CD14-positive monocyte (primary cell): ENCODE measurements at regions not wholly inside any gene's neighbourhood (a gene's known extent, or its start where the extent isn't known, plus 50 kb on each side); places are given as distances from the start of the nearest gene placed in this dataset.

Source experiments
- DNase-seq, 3 donors: peaks; one replicate each; pipeline ENCODE4 v3.0.0-alpha.2; 2011 to 2022
- H2AFZ ChIP-seq: 2 replicates; pipeline ENCODE4 v1.6.0; 2012; ENCODE audit warnings: mild to moderate bottlenecking, low read depth, low read length, inconsistent platforms; ENCODE audit not compliant: insufficient read depth, poor library complexity, severe bottlenecking
- H3K27ac ChIP-seq, 2 donors: 1 replicate in 1 of 2; 2 replicates in 1 of 2; pipeline ENCODE4 v1.5.1; 2012 to 2013; ENCODE audit warnings: low read length in 2 of 2, control low read depth in 1 of 2, inconsistent platforms in 1 of 2, low read depth in 1 of 2, mild to moderate bottlenecking in 1 of 2
- H3K27me3 ChIP-seq, 2 donors: one replicate each; pipeline versions ENCODE4 v1.6.0 to v1.6.1; 2011 to 2013; ENCODE audit warnings: low read length in 2 of 2; ENCODE audit not compliant: control insufficient read depth in 2 of 2, insufficient read depth in 2 of 2
- H3K36me3 ChIP-seq, 2 donors: replicated peaks in 1 of 2; 1 replicate in 1 of 2; 2 replicates in 1 of 2; pipeline versions ENCODE4 v1.5.1 to v1.6.1; 2012 to 2013; ENCODE audit warnings: low read length in 2 of 2, control low read depth in 1 of 2, inconsistent platforms in 1 of 2, mild to moderate bottlenecking in 1 of 2; ENCODE audit not compliant: insufficient read depth in 2 of 2, control insufficient read depth in 1 of 2
- H3K4me1 ChIP-seq, 2 donors: 1 replicate in 1 of 2; 2 replicates in 1 of 2; pipeline versions ENCODE4 v1.5.1 to v1.6.1; 2012 to 2013; ENCODE audit warnings: low read length in 2 of 2, control low read depth in 1 of 2, inconsistent platforms in 1 of 2, mild to moderate bottlenecking in 1 of 2, moderate library complexity in 1 of 2; ENCODE audit not compliant: insufficient read depth in 2 of 2, control insufficient read depth in 1 of 2
- H3K4me2 ChIP-seq: replicated peaks from 2 replicates; pipeline ENCODE3; 2012; ENCODE audit warnings: low read length, moderate library complexity, mild to moderate bottlenecking; ENCODE audit not compliant: poor library complexity, severe bottlenecking; ENCODE audit errors: extremely low read depth
- H3K4me3 ChIP-seq, 3 experiments: fragments of 200-600 bp in 1 of 3; sonication (generic) in 1 of 3; replicated peaks in 1 of 3; 1 replicate in 2 of 3; 2 replicates in 1 of 3; pipeline ENCODE4 v1.5.1; 2011 to 2013; ENCODE audit warnings: low read length in 3 of 3, mild to moderate bottlenecking in 3 of 3, control low read depth in 2 of 3, low read depth in 2 of 3, inconsistent platforms in 1 of 3, moderate library complexity in 1 of 3
- H3K79me2 ChIP-seq: 2 replicates; pipeline ENCODE4 v1.6.0; 2012; ENCODE audit warnings: mild to moderate bottlenecking, control low read depth, inconsistent platforms, low read length, moderate library complexity; ENCODE audit not compliant: insufficient read depth
- H3K9ac ChIP-seq: 2 replicates; pipeline ENCODE4 v1.6.0; 2017; ENCODE audit warnings: low read length, mild to moderate bottlenecking; ENCODE audit not compliant: insufficient read depth, poor library complexity, severe bottlenecking
- H3K9me3 ChIP-seq, 2 donors: replicated peaks in 1 of 2; 1 replicate in 1 of 2; 2 replicates in 1 of 2; pipeline versions ENCODE4 v1.5.1 to v1.6.1; 2012 to 2013; ENCODE audit warnings: low read length in 2 of 2, control low read depth in 1 of 2; ENCODE audit not compliant: control insufficient read depth in 1 of 2, insufficient read depth in 1 of 2
- H4K20me1 ChIP-seq: 2 replicates; pipeline ENCODE4 v1.6.0; 2012; ENCODE audit warnings: mild to moderate bottlenecking, low read length, control low read depth, moderate library complexity; ENCODE audit not compliant: insufficient read depth
- H3K27ac Mint-ChIP-seq, 7 donors: one replicate each; pipeline ENCODE4 v1.8.0; 2020; ENCODE audit warnings: mild to moderate bottlenecking in 7 of 7, mixed read lengths in 7 of 7, moderate library complexity in 6 of 7, inconsistent platforms in 2 of 7
- H3K27me3 Mint-ChIP-seq, 3 donors: one replicate each; pipeline ENCODE4 v1.8.0; 2021 to 2022; ENCODE audit warnings: low read depth in 3 of 3, mild to moderate bottlenecking in 3 of 3, mixed read lengths in 3 of 3, moderate library complexity in 3 of 3, inconsistent platforms in 1 of 3
- H3K36me3 Mint-ChIP-seq, 2 donors: one replicate each; pipeline ENCODE4 v1.8.0; 2020; ENCODE audit warnings: mixed read lengths in 2 of 2, inconsistent platforms in 1 of 2, mild to moderate bottlenecking in 1 of 2
- H3K4me1 Mint-ChIP-seq: one replicate; pipeline ENCODE4 v1.8.0; 2020; ENCODE audit warnings: mild to moderate bottlenecking, mixed read lengths
- H3K4me3 Mint-ChIP-seq, 2 donors: one replicate each; pipeline ENCODE4 v1.8.0; 2020; ENCODE audit warnings: mild to moderate bottlenecking in 2 of 2, mixed read lengths in 2 of 2, moderate library complexity in 1 of 2
- H3K9me3 Mint-ChIP-seq, 7 donors: one replicate each; pipeline ENCODE4 v1.8.0; 2020 to 2022; ENCODE audit warnings: mixed read lengths in 7 of 7, mild to moderate bottlenecking in 6 of 7, moderate library complexity in 6 of 7, inconsistent platforms in 2 of 7
- WGBS: methylation state at CpG from one replicate; pipeline ENCODE4 v1.1.5; 2013; ENCODE audit warnings: missing lambda C conversion rate; ENCODE audit not compliant: insufficient coverage; 5-methylcytosine and 5-hydroxymethylcytosine counted together
- intact Hi-C, 2 donors: fragments of 100-400 bp; cut with micrococcal nuclease; formaldehyde crosslinking; loops; one replicate each; pipeline versions ENCODE4 v1.15.0 to v1.15.1; 2023
- TF ChIP-seq, protein P1 (sequence below): fragments of 200-600 bp; IDR thresholded peaks from one replicate; pipeline ENCODE4 v1.8.0; 2022; ENCODE audit warnings: antibody characterized with exemption, mild to moderate bottlenecking

DNA sequence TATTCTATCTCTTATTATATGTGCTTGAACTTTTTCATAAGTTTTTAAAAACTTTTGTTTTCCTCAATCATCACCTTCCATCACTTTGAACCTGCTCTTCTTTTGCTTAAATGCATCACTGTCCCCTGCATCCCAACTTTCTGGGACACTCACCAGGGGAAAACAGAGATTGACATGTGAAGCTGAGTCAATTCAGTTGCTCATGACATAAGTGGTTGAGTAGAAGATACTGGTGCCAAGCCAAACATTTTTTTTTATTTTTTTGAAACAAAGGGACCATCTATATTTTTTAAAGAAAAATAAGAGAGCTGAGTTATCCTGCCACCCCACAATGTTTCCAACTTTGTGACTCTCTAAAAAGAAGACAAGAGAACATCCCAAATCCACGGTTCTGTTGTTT is 61.8 kb upstream of the AHR start:
- peaks cover 7% of the 10 kb centered on the region in 2 donors for H3K36me3 Mint-ChIP-seq
- no CpG with 5 or more reads among the region's 1 CpG for WGBS
- intact Hi-C loops: loop anchor here (10.0 kb wide), 2 partner anchors 82 to 172 kb away; no protein-coding TSS in a partner anchor

GRCh38 chr7:17239046-17239445 is 59.4 kb upstream of the AHR start:
- Histone ChIP-seq H3K36me3 (no peaks in the 10 kb centered on the region), H2AFZ (no peak overlapping the region), H3K27me3 (no peaks in the 10 kb centered on the region), H3K4me3 (no peak overlapping the region), H3K27ac (no peak overlapping the region), H3K4me2 (no peak overlapping the region), H3K4me1 (peaks cover 9 to 13% of the 10 kb centered on the region in 2 donors), H3K79me2 (no peaks in the 10 kb centered on the region), H4K20me1 (no peaks in the 10 kb centered on the region), H3K9me3 (no peaks in the 10 kb centered on the region), H3K9ac (no peak overlapping the region)
- WGBS: no CpG with 5 or more reads among the region's 1 CpG
- Mint-ChIP-seq H3K27me3 (no peaks in the 10 kb centered on the region), H3K4me1 (peaks cover 16% of the 10 kb centered on the region), H3K4me3 (no peak overlapping the region), H3K9me3 (peaks cover 0 to 5% (median 2%) of the 10 kb centered on the region in 7 donors), H3K36me3 (peaks cover 3 to 6% of the 10 kb centered on the region in 2 donors), H3K27ac (no peak overlapping the region)
- intact Hi-C loops: loop anchor here (10.0 kb wide), 2 partner anchors 84 to 174 kb away; no protein-coding TSS in a partner anchor
- TF ChIP-seq, protein P1, sequence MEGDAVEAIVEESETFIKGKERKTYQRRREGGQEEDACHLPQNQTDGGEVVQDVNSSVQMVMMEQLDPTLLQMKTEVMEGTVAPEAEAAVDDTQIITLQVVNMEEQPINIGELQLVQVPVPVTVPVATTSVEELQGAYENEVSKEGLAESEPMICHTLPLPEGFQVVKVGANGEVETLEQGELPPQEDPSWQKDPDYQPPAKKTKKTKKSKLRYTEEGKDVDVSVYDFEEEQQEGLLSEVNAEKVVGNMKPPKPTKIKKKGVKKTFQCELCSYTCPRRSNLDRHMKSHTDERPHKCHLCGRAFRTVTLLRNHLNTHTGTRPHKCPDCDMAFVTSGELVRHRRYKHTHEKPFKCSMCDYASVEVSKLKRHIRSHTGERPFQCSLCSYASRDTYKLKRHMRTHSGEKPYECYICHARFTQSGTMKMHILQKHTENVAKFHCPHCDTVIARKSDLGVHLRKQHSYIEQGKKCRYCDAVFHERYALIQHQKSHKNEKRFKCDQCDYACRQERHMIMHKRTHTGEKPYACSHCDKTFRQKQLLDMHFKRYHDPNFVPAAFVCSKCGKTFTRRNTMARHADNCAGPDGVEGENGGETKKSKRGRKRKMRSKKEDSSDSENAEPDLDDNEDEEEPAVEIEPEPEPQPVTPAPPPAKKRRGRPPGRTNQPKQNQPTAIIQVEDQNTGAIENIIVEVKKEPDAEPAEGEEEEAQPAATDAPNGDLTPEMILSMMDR: no peak
- DNase-seq: no peak

More for the DNA sequence above, 61.8 kb upstream of the AHR start:
- Histone ChIP-seq H3K36me3 (no peaks in the 10 kb centered on the region), H3K4me3 (no peak overlapping the region), H3K9me3 (no peaks in the 10 kb centered on the region), H3K79me2 (no peaks in the 10 kb centered on the region), H2AFZ (no peak overlapping the region), H3K27ac (no peak overlapping the region), H3K9ac (no peak overlapping the region), H4K20me1 (no peaks in the 10 kb centered on the region), H3K4me1 (peaks cover 19 to 24% of the 10 kb centered on the region in 2 donors), H3K27me3 (no peaks in the 10 kb centered on the region), H3K4me2 (no peak overlapping the region)
- TF ChIP-seq, protein P1: no peak
- Mint-ChIP-seq H3K27ac (peak overlapping the region in 2 of 7 donors; percentile 15 to 100), H3K4me1 (peaks cover 26% of the 10 kb centered on the region), H3K4me3 (no peak overlapping the region), H3K9me3 (peaks cover 0 to 5% (median 2%) of the 10 kb centered on the region in 7 donors), H3K27me3 (no peaks in the 10 kb centered on the region)
- DNase-seq: peak in 1 of 3 donors; percentile 64
